ENCODE measurements at regions not wholly inside any gene's neighbourhood (a gene's known extent, or its start where the extent isn't known, plus 50 kb on each side); places are given as distances from the start of the nearest gene placed in this dataset.
"Not testable (repeated sequence)": the region's sequence is repeated elsewhere in the genome, so short reads cannot be mapped to it uniquely, and the experiment has no call there.

DNA sequence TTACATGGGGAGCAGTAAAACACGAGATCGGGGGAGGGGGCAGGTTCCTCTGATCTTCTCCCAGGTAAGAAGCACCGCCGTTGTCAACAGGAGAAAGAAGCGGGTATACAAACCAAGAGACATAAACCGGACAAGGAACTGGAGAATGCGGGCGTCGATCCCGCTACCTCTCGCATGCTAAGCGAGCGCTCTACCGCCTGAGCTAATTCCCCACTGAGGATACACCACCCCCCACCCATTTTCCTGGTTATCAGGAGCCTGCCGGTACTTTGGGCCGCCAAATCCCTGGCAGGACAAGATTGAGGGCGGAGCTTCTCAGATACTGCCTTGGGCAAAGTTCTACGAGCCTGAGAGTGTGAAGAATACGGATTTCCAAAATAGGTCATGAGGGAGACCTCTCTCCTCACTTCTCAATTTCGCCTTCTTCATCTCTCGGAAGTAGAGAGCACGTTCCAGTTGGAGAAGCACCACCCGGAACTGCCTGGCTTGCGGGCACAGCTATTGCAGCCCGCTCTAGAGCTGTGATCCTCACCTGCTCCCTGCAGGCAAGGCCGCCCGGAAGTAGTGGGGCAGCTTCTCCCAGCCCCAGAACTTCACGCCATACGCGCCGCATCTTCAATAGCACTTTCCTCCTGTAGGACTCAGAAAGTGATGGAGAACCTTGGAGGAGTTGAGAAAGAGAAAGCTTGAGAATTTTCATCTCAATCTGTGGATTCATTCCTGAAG, 111.6 kb upstream of the ZNF322 start:
- H3K27ac ChIP-seq (ENCODE audit: insufficient read depth, low read length); intact Hi-C loops (cut with micrococcal nuclease); BruUV-seq (replicated peaks); H2AK5ac ChIP-seq (ENCODE audit: low read depth, low read length); H3K56ac ChIP-seq (ENCODE audit: extremely low read depth, insufficient read depth, low read length); H2AFZ ChIP-seq (replicated peaks; ENCODE audit: low read length, poor library complexity); H4K20me1 ChIP-seq (ENCODE audit: insufficient read depth, low read length); H2BK5ac ChIP-seq (ENCODE audit: low read depth, low read length, poor library complexity, severe bottlenecking); H3K14ac ChIP-seq (replicated peaks; ENCODE audit: low read depth, low read length); H3K36me3 ChIP-seq (ENCODE audit: control insufficient read depth, insufficient read depth, low read length); H3K18ac ChIP-seq (ENCODE audit: low read depth, low read length); H3K9ac ChIP-seq (ENCODE audit: low read depth, low read length); POLR2A ChIA-PET (ENCODE audit: unreplicated experiment); H3K4ac ChIP-seq (ENCODE audit: low read depth, low read length); H3K4me2 ChIP-seq (ENCODE audit: low read depth, low read length); H2AK9ac ChIP-seq (replicated peaks; ENCODE audit: low read depth, low read length, poor library complexity); H3K79me1 ChIP-seq (ENCODE audit: low read depth in 1 of 2, low read length in 2 of 2); in situ Hi-C loops (cut with MboI; ENCODE audit: low sequenced_read_pairs); dilution Hi-C loops (cut with HindIII; ENCODE audit: low sequenced_read_pairs, unreplicated experiment); H3K27me3 ChIP-seq (ENCODE audit: control insufficient read depth, insufficient read depth, low read length); DNase-seq; H3K9me3 ChIP-seq (ENCODE audit: control insufficient read depth, insufficient read depth, low read length); H3K4me3 ChIP-seq (ENCODE audit: insufficient read depth, low read depth, low read length); H2BK120ac ChIP-seq (ENCODE audit: low read depth, low read length); H3K4me1 ChIP-seq (ENCODE audit: control insufficient read depth, insufficient read depth, low read length); CTCF ChIA-PET; H3K23ac ChIP-seq (ENCODE audit: low read depth, low read length); H4K8ac ChIP-seq (ENCODE audit: low read depth in 2 of 2, low read length in 2 of 2); H4K5ac ChIP-seq (ENCODE audit: low read depth, low read length); H2BK15ac ChIP-seq (ENCODE audit: low read depth, low read length); H4K91ac ChIP-seq (ENCODE audit: insufficient read depth, low read depth, low read length); H2BK20ac ChIP-seq (ENCODE audit: low read depth, low read length); H3K9me1 ChIP-seq (ENCODE audit: insufficient read depth, low read length): not testable (repeated sequence)
- no CpG with 5 or more reads among the region's 31 CpGs for WGBS, 2 experiments (ENCODE audit: extremely low coverage in 2 of 2, insufficient read length in 1 of 2)
- peak; percentile 12; the same call in 1 of the 2 replicates for ATAC-seq (ENCODE audit: low read depth)

DNA sequence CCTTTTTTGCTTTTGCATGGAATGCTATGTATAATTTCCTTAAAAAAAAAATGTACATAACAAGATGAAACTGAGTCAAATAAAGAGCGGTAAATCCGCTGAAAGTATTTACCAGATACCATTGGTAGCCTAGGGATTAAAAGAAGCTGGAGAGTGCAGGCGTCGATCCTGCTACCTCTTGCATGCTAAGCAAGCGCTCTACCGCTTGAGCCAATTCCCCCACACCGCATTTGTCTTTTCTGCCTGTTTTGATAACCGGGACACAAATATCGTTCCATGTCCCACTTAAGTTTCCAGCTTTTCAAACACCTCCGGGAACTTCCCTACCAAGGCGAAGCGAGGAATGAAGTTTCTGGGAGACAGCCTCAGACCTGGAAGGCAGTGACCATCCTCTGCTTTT, 113.9 kb upstream of the ZNF322 start:
- H3K18ac ChIP-seq (ENCODE audit: low read depth, low read length); H4K8ac ChIP-seq (ENCODE audit: low read depth in 2 of 2, low read length in 2 of 2); H3K4ac ChIP-seq (ENCODE audit: low read depth, low read length); H4K5ac ChIP-seq (ENCODE audit: low read depth, low read length); ATAC-seq (ENCODE audit: low read depth); H3K56ac ChIP-seq (ENCODE audit: extremely low read depth, insufficient read depth, low read length); H2BK15ac ChIP-seq (ENCODE audit: low read depth, low read length); H2AK9ac ChIP-seq (replicated peaks; ENCODE audit: low read depth, low read length, poor library complexity); in situ Hi-C loops (cut with MboI; ENCODE audit: low sequenced_read_pairs); H2BK5ac ChIP-seq (ENCODE audit: low read depth, low read length, poor library complexity, severe bottlenecking); H3K9ac ChIP-seq (ENCODE audit: low read depth, low read length); H2AFZ ChIP-seq (replicated peaks; ENCODE audit: low read length, poor library complexity); H4K91ac ChIP-seq (ENCODE audit: insufficient read depth, low read depth, low read length); H3K4me1 ChIP-seq (ENCODE audit: control insufficient read depth, insufficient read depth, low read length); H2AK5ac ChIP-seq (ENCODE audit: low read depth, low read length); H3K23ac ChIP-seq (ENCODE audit: low read depth, low read length); DNase-seq; BruUV-seq (replicated peaks); H3K36me3 ChIP-seq (ENCODE audit: control insufficient read depth, insufficient read depth, low read length); H3K4me3 ChIP-seq (ENCODE audit: insufficient read depth, low read depth, low read length); CTCF ChIA-PET; intact Hi-C loops (cut with micrococcal nuclease); H4K20me1 ChIP-seq (ENCODE audit: insufficient read depth, low read length); H2BK120ac ChIP-seq (ENCODE audit: low read depth, low read length); H3K79me1 ChIP-seq (ENCODE audit: low read depth in 1 of 2, low read length in 2 of 2); dilution Hi-C loops (cut with HindIII; ENCODE audit: low sequenced_read_pairs, unreplicated experiment); POLR2A ChIA-PET (ENCODE audit: unreplicated experiment); H3K9me3 ChIP-seq (ENCODE audit: control insufficient read depth, insufficient read depth, low read length); H3K9me1 ChIP-seq (ENCODE audit: insufficient read depth, low read length); H3K14ac ChIP-seq (replicated peaks; ENCODE audit: low read depth, low read length); H3K27me3 ChIP-seq (ENCODE audit: control insufficient read depth, insufficient read depth, low read length); H3K27ac ChIP-seq (ENCODE audit: insufficient read depth, low read length); H3K4me2 ChIP-seq (ENCODE audit: low read depth, low read length); H2BK20ac ChIP-seq (ENCODE audit: low read depth, low read length): not testable (repeated sequence)
- no CpG with 5 or more reads among the region's 12 CpGs for WGBS, 2 experiments (ENCODE audit: extremely low coverage in 2 of 2, insufficient read length in 1 of 2)

All from IMR-90 (cell line).